NOMO-1 treated with dmso at 0.1 percent for 144 hours (cell line): ENCODE measurements at regions not wholly inside any gene's neighbourhood (a gene's known extent, or its start where the extent isn't known, plus 50 kb on each side); places are given as distances from the start of the nearest gene placed in this dataset.

ENCODE experiments used
- DNase-seq: peaks from one replicate; lab custom pipeline; 2025; ENCODE audit not compliant: unreplicated experiment; lab: John Stamatoyannopoulos, UW

DNA sequence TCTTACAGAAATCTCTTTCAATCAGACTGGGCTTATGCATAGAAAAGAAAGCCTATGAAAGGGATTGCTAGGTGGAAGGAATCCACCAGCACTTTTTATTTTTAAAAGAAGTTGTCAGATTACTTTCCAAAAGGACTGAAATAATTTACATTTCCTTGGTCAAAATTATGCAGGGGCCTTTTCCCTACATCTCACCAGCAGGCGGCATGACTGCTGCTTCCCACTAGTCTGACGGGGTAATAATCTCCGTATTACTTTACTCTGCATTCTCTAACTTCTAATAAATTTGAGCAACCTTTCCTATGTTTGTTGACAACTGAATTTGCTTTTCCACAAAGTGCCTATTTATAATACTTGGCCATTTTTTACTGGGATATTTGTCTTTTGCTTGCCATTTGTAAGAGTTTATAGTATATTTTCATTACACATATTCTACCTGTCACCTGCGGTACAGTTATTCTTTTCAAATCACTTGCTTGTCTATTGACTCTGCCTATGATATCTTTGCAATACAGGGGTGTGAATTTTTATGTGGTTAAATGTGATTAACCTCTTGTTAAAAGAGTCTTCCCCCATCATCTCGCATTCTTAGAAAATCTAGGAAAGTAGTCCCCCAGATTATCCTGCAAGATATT is 51.9 kb upstream of the USP47 start:
- no peak for DNase-seq

DNA sequence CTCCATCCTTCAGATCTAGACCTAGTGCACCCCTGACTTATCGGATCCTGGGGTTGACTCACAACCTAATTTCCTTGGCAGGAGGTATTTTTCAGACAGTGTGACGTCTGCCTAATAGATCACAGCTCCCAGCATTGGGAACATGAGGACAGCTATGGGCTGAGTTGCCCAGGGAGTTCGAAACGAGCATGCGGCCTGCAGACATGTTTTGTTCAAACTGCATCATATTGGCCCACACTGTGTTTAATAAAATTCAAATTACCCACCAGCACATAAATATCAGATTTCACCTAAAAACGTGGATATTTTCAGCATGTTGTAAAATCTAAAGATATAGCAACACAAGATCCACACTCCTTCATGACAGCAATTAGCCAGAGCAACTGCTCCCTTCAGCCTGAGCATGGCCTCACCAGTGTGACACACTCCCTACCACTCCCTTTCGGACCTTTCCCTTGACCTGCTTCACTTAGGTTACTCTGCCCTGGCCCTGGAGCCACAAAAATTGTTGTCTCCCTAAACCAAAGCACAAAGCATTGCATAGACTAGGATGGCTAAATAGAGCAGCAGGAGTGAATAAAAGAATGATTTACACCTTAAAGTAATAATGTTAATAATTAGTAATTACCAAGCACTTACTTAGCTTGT is 53.6 kb upstream of the USP47 start:
- no peak for DNase-seq

DNA sequence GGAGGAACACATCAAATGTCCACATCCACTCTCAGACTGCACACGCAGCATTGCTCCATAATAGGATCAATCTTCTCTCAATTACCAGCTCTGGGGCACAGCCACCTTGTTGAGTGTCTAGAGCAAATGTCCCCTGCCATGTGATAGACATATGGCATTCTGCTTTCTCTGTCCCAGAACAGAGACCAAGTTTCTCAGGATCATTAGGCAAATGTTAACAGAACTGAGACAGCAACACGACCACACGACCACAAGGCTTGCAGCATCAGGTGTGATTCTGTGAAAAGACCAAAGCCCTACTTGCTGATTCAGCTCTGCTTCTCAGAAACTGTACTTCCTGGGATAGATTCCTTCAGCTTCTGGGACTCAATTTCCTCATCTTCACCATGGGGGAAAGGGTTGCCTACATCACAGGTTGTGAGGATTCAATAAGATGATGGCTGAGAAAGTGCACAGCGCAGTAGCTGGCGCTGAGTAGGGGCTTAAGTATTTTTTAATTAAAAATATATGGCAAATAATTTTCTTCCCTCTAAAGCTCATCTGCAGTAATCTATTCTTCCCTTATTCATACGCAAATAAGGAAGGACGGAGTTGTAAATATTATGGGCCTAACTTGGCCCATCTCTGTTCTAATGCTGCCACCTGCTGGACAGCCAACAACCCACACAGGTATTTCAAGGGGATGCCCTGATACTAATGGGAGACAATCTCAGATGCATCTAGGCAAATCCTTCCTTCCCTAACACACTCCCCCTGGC is 54.3 kb upstream of the USP47 start:
- peak; percentile 9 for DNase-seq

DNA sequence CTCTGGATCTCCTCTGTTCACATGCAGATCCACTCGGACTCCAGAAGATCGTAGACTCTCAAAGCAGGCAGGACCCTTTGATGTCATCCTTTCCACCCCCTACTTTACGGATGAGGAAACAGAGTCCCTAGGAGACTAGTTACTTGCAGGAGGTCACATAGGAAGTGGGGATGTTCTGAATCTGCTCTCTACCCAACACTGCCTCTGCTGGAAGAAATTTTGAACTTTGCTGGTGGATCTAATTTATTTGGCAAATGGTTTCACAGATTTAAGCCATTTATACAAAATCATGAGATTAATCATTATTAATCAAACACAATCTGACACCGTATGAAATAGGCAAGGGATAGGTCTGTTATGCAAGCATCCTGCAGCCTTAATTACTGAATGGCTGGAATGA is 55.0 kb upstream of the USP47 start:
- no peak for DNase-seq

- DNase-seq, result no peak
Measured at GRCh38 chr11:11786234-11786633, 55.5 kb upstream of the USP47 start.

DNA sequence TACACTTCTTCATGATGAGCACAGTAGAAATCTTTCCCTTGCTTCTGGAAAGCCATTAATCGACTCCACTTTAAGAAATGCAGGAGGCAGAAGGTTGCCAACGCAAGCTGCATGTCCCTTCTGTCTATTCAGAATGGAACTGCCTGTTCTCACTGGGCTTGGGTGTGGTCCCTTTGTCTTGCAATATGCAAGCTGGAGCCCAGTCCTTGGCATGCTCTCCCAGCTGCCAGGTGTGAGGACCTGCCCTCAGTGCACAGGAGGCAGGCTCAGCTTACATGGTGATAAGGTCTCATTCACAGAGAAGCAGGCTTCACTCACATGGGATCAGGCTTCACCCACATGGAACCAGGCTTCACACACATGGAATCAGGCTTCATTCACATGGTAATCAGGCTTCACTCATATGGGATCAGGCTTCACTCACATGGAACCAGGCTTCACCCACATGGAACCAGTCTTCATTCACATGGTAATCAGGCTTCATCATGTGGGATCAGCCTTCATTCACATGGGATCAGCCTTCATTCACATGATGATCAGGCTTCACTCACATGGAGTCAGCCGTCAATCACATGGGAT is 59.2 kb upstream of the USP47 start:
- DNase-seq, result no peak

DNA sequence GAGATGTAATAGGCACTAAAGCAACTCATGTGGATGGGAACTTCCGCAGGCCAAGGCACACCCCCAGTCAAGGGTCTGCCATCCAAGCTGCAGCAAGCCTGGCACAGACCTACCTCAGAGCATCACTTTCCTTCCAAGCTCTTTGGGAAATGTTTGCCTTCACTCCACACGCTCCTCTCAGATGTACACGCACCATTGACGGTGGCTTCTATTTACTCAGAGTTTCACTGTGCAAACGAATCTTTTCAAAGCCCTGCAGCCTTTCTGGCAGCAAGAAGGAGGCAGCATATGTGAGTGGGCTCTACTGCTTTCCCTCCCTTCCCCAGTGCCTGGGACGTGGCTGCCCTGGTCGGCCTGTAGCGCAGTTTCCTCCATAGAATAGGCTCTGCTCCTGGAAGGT is 60.9 kb upstream of the USP47 start:
- DNase-seq, result no peak

- DNase-seq, result no peak
Measured at GRCh38 chr11:11779975-11780374, 61.8 kb upstream of the USP47 start.

GRCh38 chr11:11777897-11778296 is 63.9 kb upstream of the USP47 start:
- no peak for DNase-seq

GRCh38 chr11:11776714-11777113 is 65.1 kb upstream of the USP47 start:
- no peak for DNase-seq

DNA sequence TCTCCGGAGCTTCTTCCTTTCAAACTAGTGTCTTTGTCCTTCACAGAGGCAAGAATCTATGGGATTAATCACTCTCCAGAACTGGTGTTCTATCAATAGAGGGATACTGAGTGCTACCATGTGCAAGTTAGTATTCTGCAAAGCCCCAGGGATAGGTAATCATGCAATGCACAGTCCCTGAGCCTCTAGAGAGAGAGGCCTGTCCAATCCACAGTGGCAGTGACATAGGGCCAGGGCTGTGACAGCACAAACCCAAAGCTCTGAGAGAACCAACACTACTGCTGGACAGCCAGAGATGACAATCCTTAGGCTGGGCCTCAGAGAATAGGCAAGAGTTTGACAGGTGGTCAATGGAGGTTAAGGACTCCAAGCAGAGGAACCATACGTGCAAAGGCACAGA is 66.8 kb upstream of the USP47 start:
- no peak for DNase-seq

DNA sequence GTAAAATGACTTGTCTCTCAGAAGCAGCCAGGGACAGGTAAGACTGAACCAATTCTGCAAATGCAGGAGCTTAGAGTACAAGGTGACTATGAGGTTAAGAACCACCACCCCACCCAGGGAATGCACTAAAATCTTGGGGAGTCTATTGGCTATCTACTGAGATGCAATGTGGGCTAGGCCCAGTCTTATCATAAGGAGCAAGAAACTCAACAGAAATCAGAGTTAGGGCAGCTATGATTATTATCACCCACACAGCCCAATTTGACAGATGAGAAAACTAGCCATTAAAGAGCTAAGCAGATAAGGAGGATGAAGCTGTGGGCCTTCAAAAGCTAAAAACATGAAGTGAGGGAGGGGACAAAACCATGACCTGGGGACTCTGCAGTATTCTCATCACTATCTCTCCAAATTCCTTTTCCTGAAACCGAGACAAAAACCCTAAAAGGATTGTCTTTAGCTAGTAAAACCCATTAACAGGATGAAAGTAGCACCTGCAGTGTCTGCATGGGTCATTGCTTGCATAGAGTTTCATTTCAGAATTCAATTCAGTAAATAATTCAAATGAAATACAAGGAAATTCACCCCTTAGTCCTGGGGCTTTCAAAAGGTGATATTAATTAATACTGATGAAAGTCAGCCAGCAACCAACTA is 68.8 kb upstream of the USP47 start:
- no peak for DNase-seq

DNA sequence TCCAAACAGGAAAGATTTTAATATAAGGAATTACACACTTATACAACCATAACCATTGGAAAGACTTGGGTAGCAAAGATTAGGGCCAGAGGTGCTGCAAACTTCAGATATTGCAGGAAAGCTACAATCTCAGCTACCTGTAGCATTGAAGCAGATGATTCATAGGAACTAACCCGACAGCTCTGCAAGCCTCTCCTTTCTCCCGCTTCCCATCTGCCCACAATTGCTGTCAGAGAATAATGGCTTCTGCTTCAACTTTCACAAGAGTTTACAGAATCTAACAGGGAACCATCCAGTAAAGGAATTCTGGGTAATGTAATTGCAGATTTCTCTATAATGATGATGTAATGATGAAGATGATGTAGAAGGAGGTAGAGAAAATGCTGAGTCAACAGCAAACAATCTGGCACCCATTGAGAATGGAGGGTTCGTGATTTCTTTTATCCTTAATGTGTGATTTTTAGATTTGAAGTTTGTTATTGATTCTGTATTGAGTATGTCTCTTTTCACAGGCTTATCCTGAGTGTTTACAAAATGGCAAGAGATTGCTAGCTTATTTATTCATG is 70.8 kb upstream of the USP47 start:
- no peak for DNase-seq

GRCh38 chr11:11770296-11770695 is 71.5 kb upstream of the USP47 start:
- DNase-seq, result no peak

DNA sequence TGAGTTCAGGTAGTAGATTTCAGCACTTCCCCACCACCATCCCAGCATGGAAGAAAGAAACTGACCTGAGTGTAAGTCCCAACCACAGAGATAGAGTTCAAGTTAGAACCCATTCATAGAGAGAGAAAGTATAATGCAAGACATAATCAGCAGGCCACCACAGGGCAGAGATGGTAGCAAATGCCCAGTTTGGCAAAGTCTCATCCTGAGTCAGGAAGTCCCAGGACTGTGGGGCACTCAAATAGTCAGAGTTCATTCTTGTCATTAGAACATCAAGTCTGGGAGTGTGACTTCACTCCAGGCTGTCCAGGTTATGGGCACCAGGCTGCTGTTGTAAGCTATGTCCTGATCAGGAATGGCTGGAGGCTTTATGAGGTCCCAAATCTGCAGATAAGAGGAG is 72.0 kb upstream of the USP47 start:
- no peak for DNase-seq

DNA sequence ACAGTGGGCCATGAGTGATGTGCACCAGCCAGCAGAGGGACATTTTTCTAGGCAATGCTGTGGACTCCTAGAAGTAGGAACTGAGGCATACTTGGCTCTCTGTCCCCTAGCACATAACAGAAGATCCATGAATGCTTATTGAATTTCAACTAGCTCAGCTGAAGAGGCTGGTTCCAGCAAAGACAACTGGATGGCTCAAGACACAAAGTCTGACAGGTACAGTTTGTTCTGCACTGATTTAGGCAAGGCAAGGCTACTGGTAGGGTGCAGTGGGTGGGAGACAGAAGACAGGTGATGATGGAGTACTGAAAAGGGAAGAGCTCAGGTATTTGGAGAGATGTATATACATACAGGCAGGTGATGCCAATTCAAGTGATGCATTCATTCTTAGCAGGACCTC is 72.4 kb upstream of the USP47 start:
- DNase-seq, result no peak

DNA sequence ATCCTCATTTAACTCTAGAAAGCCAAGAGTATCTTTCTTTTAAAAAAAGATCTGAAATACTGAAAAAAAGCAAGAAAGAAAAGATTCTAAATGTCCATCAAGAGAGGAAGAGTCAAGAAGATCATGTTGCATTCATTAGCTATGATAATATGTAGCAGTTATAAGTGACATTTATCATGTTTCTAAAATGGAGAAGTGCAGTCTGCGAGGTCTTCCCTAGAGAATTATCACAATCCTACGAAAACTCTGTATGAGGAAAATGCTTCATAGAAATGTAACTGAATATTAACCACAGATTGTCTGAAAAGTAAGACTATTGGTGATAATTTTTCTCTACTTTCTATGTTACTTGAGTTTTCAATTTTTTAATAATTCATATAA is 77.4 kb upstream of the USP47 start:
- no peak for DNase-seq

GRCh38 chr11:11763796-11764422 is 77.9 kb upstream of the USP47 start:
- DNase-seq, result no peak

DNA sequence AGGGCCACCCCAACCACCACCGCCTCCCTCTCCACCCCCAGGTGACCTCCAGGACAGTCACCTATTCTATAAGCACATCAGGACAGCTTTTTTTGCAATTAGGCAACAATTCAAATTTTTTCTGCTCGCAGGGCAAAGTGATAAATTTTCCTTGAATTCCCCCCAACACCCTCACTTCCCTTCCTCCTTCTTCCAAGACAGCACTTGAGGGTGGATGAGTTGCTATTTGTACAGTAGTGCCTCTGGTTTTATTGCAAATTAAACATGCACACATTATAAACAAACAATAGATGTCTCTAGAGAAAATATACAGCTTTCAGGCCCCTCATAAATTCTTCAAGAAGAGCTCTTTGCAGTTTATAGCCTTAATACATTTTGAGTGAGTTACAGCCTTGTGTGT is 80.9 kb upstream of the USP47 start:
- no peak for DNase-seq

- no peak for DNase-seq
Measured at GRCh38 chr11:11758603-11759196, 83.1 kb upstream of the USP47 start.
